ENCODE measurements at regions not wholly inside any gene's neighbourhood (a gene's known extent, or its start where the extent isn't known, plus 50 kb on each side); places are given as distances from the start of the nearest gene placed in this dataset.

- Histone ChIP-seq H3K9me3 (ENCODE audit: low read depth) (no peaks in the 10 kb centered on the region), H2AFZ (replicated peaks) (no peak overlapping the region), H3K4me1 (peaks cover 24% of the 10 kb centered on the region), H3K27me3 (peaks cover 10% of the 10 kb centered on the region), H3K4me3 (no peak overlapping the region), H3F3A (ENCODE audit: low read depth) (no peaks in the 10 kb centered on the region), H3K4me2 (no peak overlapping the region), H3K79me2 (ENCODE audit: low read depth) (no peaks in the 10 kb centered on the region), H3K36me3 (no peaks in the 10 kb centered on the region), H3K27ac (no peak overlapping the region), H4K20me1 (ENCODE audit: low read depth) (no peaks in the 10 kb centered on the region), H3K9ac (no peak overlapping the region)
- TF ChIP-seq, protein P1, sequence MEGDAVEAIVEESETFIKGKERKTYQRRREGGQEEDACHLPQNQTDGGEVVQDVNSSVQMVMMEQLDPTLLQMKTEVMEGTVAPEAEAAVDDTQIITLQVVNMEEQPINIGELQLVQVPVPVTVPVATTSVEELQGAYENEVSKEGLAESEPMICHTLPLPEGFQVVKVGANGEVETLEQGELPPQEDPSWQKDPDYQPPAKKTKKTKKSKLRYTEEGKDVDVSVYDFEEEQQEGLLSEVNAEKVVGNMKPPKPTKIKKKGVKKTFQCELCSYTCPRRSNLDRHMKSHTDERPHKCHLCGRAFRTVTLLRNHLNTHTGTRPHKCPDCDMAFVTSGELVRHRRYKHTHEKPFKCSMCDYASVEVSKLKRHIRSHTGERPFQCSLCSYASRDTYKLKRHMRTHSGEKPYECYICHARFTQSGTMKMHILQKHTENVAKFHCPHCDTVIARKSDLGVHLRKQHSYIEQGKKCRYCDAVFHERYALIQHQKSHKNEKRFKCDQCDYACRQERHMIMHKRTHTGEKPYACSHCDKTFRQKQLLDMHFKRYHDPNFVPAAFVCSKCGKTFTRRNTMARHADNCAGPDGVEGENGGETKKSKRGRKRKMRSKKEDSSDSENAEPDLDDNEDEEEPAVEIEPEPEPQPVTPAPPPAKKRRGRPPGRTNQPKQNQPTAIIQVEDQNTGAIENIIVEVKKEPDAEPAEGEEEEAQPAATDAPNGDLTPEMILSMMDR (IDR thresholded peaks at IDR 0.05), result no peak
- TF ChIP-seq EZH2phosphoT487 (IDR thresholded peaks at IDR 0.05) (no peak), EZH2 (IDR thresholded peaks at IDR 0.05) (no peak)
- Mint-ChIP-seq H3K4me1 (peaks cover 43% of the 10 kb centered on the region), H3K36me3 (no peaks in the 10 kb centered on the region), H3K27ac (peak overlapping the region; percentile 68), H3K27me3 (ENCODE audit: insufficient read depth, low read depth) (peaks cover 9% of the 10 kb centered on the region), H3K9me3 (no peaks in the 10 kb centered on the region), H3K4me3 (no peak overlapping the region)
- no peak for DNase-seq (ENCODE audit: low spot score)
These were observed 322.1 kb downstream of the ZNF536 start for GRCh38 chr19:30694156-30694755.

- peaks cover 27% of the 10 kb centered on the region for H3K4me1 ChIP-seq
- peaks cover 10% of the 10 kb centered on the region for H3K27me3 ChIP-seq
- no peak for DNase-seq (ENCODE audit: low spot score)
- peak overlapping the region; percentile 23 for H2AFZ ChIP-seq (replicated peaks)
- no peak overlapping the region for H3K4me3 ChIP-seq
- H3K79me2 ChIP-seq (ENCODE audit: low read depth), result no peaks in the 10 kb centered on the region
- no peaks in the 10 kb centered on the region for H3K9me3 ChIP-seq (ENCODE audit: low read depth)
- H3K9ac ChIP-seq, result no peak overlapping the region
- no peak overlapping the region for H3K4me2 ChIP-seq
- no peaks in the 10 kb centered on the region for H3K9me3 Mint-ChIP-seq
- no peaks in the 10 kb centered on the region for H3F3A ChIP-seq (ENCODE audit: low read depth)
- peaks cover 9% of the 10 kb centered on the region for H3K27me3 Mint-ChIP-seq (ENCODE audit: insufficient read depth, low read depth)
- no peak overlapping the region for H3K27ac Mint-ChIP-seq
- TF ChIP-seq EZH2 (IDR thresholded peaks at IDR 0.05), result no peak
- TF ChIP-seq, protein P1 (IDR thresholded peaks at IDR 0.05), result no peak
- TF ChIP-seq EZH2phosphoT487 (IDR thresholded peaks at IDR 0.05), result no peak
- no peak overlapping the region for H3K4me3 Mint-ChIP-seq
- H3K27ac ChIP-seq, result no peak overlapping the region
- H3K36me3 ChIP-seq, result no peaks in the 10 kb centered on the region
- H4K20me1 ChIP-seq (ENCODE audit: low read depth), result no peaks in the 10 kb centered on the region
- peaks cover 47% of the 10 kb centered on the region for H3K4me1 Mint-ChIP-seq
- H3K36me3 Mint-ChIP-seq, result no peaks in the 10 kb centered on the region
These were observed 320.8 kb downstream of the ZNF536 start for GRCh38 chr19:30692879-30693503.

DNA sequence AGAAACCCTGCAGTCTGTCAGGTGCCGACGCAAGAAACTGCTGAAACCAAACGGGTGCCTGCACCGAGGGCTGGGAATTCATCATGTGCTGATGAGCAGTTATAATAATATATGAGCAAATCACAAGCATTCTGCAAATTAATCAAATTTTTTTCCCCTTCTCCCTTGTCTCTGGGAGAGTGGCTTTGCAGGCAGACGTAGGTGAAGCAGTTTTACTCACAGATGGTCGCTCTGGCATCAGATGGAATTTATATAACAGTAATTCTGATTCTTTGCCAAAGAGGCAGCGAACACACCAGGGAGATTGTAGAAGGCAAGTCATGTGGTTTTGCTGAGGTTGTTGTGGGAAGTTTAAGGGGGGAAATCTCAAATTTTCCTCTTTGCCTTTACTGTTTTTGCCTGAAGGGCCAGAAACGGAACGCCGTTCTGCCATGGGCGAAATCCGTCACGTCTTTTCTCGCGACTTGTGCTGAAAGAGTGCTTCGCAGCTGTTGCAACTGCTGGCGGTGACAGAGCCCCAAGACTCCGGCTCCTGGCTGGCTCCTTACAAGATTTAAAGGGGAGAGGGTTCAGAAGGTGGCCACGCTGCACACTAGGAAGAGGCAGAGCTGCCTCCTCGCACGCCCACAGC, 320.1 kb downstream of the ZNF536 start:
- no peak for TF ChIP-seq EZH2phosphoT487 (IDR thresholded peaks at IDR 0.05)
- TF ChIP-seq EZH2 (IDR thresholded peaks at IDR 0.05), result no peak
- TF ChIP-seq, protein P1 (IDR thresholded peaks at IDR 0.05), result no peak
- DNase-seq (ENCODE audit: low spot score), result peak; percentile 18
- H3K27me3 ChIP-seq, result peaks cover 10% of the 10 kb centered on the region
- no peak overlapping the region for H3K4me3 ChIP-seq
- H3K4me2 ChIP-seq, result no peak overlapping the region
- Mint-ChIP-seq H3K4me3 (peak overlapping the region; percentile 25), H3K27me3 (ENCODE audit: insufficient read depth, low read depth) (peaks cover 9% of the 10 kb centered on the region), H3K9me3 (no peaks in the 10 kb centered on the region), H3K4me1 (peaks cover 53% of the 10 kb centered on the region), H3K27ac (peak overlapping the region; percentile 87), H3K36me3 (no peaks in the 10 kb centered on the region)
- no peak overlapping the region for H3K9ac ChIP-seq
- H3K27ac ChIP-seq, result no peak overlapping the region
- H3K9me3 ChIP-seq (ENCODE audit: low read depth), result no peaks in the 10 kb centered on the region
- H3K4me1 ChIP-seq, result peaks cover 28% of the 10 kb centered on the region
- no peaks in the 10 kb centered on the region for H3K79me2 ChIP-seq (ENCODE audit: low read depth)
- no peaks in the 10 kb centered on the region for H3F3A ChIP-seq (ENCODE audit: low read depth)
- H3K36me3 ChIP-seq, result no peaks in the 10 kb centered on the region
- no peaks in the 10 kb centered on the region for H4K20me1 ChIP-seq (ENCODE audit: low read depth)
- peak overlapping the region; percentile 23 for H2AFZ ChIP-seq (replicated peaks)

Measured in neural progenitor cell (in vitro differentiated cells).